ENCODE measurements at regions not wholly inside any gene's neighbourhood (a gene's known extent, or its start where the extent isn't known, plus 50 kb on each side); places are given as distances from the start of the nearest gene placed in this dataset.
"Not testable (repeated sequence)": the region's sequence is repeated elsewhere in the genome, so short reads cannot be mapped to it uniquely, and the experiment has no call there.

DNA sequence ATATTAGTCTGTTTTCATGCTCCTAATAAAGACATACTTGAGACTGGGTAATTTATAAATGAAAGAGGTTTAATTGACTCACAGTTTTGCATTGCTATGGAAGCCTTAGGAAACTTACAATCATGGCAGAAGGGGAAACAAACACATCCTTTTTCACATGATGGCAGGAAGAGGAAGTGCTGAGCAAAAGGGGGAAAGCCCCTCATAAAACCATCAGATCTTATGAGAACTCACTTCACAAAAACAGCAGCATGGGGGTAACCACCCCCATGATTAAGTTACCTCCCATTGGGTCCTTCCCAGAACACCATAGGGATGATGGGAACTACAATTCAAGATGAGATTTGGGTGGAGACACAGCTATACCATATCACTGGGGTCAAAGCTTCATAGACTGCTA lies 254.2 kb downstream of the ERMARD start:
- Mint-ChIP-seq H3K27ac (no peak overlapping the region), H3K27me3 (no peaks in the 10 kb centered on the region), H3K4me1 (ENCODE audit: low read depth) (peaks cover 21% of the 10 kb centered on the region), H3K9me3 (ENCODE audit: low read depth) (peaks cover 27% of the 10 kb centered on the region), H3K36me3 (ENCODE audit: insufficient read depth) (peaks cover 10% of the 10 kb centered on the region), H3K4me3 (ENCODE audit: low read depth) (no peak overlapping the region)
- TF ChIP-seq, protein P1, sequence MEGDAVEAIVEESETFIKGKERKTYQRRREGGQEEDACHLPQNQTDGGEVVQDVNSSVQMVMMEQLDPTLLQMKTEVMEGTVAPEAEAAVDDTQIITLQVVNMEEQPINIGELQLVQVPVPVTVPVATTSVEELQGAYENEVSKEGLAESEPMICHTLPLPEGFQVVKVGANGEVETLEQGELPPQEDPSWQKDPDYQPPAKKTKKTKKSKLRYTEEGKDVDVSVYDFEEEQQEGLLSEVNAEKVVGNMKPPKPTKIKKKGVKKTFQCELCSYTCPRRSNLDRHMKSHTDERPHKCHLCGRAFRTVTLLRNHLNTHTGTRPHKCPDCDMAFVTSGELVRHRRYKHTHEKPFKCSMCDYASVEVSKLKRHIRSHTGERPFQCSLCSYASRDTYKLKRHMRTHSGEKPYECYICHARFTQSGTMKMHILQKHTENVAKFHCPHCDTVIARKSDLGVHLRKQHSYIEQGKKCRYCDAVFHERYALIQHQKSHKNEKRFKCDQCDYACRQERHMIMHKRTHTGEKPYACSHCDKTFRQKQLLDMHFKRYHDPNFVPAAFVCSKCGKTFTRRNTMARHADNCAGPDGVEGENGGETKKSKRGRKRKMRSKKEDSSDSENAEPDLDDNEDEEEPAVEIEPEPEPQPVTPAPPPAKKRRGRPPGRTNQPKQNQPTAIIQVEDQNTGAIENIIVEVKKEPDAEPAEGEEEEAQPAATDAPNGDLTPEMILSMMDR (IDR thresholded peaks at IDR 0.05; ENCODE audit: unreplicated experiment): no peak
- no peak for DNase-seq (ENCODE audit: low spot score, unreplicated experiment)

DNA sequence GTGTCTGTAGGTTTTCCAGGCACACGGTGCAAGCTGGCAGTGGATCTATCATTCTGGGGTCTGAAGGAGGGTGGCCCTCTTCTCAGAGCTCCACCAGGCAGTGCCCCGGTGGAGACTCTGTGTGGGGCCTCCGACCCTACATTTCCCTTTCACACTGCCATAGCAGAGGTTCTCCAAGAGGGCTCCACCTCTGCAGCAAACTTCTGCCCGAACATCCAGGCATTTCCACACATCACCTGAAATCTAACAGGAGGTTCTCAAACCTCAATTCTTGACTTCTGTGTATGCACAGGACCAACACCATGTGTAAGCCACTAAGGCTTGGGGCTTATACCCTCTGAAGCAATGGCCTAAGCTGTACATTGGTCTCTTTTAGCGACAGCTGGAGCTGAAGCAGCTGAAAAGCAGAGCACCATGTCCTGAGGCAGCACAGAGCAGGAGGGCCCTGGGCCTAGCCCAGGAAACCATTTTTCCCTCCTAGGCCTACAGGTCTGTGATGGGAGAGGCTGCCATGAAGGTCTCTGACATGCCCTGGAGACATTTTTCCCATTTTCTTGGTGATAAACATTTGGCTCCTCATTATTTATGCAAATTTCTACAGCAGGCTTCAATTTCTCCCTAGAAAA lies 253.3 kb downstream of the ERMARD start:
- TF ChIP-seq, protein P1 (IDR thresholded peaks at IDR 0.05; ENCODE audit: unreplicated experiment): no peak
- Mint-ChIP-seq H3K36me3 (ENCODE audit: insufficient read depth) (peaks cover 10% of the 10 kb centered on the region), H3K27ac (no peak overlapping the region), H3K4me3 (ENCODE audit: low read depth) (no peak overlapping the region), H3K9me3 (ENCODE audit: low read depth) (peaks cover 28% of the 10 kb centered on the region), H3K4me1 (ENCODE audit: low read depth) (peaks cover 21% of the 10 kb centered on the region), H3K27me3 (no peaks in the 10 kb centered on the region)
- DNase-seq (ENCODE audit: low spot score, unreplicated experiment): no peak

DNA sequence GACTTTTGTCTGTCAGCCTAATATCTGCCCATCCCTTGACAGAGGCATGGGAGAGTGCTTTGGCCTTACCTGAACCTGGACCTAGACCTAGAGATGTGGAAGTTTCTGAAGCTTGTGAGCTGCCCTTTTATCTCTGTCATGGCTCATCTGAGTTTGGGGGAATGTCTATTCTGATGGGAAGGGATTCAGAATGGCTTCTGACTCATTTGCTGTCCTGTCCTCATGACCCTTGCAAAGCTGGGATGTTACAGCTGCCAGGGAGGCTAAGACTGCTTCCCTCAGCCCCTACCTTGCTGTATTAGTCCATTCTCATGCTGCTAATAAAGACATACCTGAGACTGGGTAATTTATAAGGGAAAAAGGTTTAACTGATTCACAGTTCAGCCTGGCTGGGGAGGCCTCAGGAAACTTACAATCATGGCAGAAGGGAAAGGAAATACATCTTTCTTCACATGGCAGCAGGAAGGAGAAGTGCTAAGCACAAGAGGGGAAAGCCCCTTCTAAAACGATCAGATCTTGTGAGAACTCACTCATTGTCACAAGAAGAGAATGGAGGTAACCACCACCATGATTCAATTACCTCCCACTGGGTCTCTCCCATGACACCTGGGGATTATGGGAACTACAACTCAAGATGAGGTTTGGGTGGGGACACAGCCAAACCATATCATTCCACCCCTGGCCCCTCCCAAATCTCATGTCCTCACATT lies 252.2 kb downstream of the ERMARD start:
- Mint-ChIP-seq H3K4me3 (ENCODE audit: low read depth) (no peak overlapping the region), H3K27me3 (no peaks in the 10 kb centered on the region), H3K9me3 (ENCODE audit: low read depth) (peaks cover 28% of the 10 kb centered on the region), H3K4me1 (ENCODE audit: low read depth) (peaks cover 19% of the 10 kb centered on the region), H3K27ac (no peak overlapping the region), H3K36me3 (ENCODE audit: insufficient read depth) (peaks cover 10% of the 10 kb centered on the region)
- TF ChIP-seq, protein P1 (IDR thresholded peaks at IDR 0.05; ENCODE audit: unreplicated experiment): no peak
- no peak for DNase-seq (ENCODE audit: low spot score, unreplicated experiment)

DNA sequence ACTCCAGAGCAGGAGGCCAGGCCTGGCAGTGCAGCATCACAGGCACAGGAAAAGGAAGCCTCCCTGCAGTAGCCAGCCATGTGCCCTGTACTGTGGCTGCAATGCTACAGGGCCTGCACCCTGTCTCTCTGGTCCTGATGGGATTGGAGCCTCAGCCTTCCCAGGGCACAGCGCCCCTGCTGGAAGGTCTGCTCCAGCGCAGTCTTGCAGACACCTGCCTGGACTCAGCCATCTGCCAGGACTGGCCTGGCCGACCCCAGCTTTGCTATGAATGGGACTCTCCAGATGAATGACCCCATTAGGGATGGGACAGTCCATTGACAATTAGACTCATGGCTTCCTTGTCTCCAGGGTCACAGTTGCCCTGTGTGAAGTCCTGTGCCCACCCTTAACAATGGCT lies 251.6 kb downstream of the ERMARD start:
- peaks cover 16% of the 10 kb centered on the region for H3K4me1 Mint-ChIP-seq (ENCODE audit: low read depth)
- no peak overlapping the region for H3K27ac Mint-ChIP-seq
- H3K4me3 Mint-ChIP-seq (ENCODE audit: low read depth): no peak overlapping the region
- no peaks in the 10 kb centered on the region for H3K27me3 Mint-ChIP-seq
- peaks cover 10% of the 10 kb centered on the region for H3K36me3 Mint-ChIP-seq (ENCODE audit: insufficient read depth)
- peaks cover 28% of the 10 kb centered on the region for H3K9me3 Mint-ChIP-seq (ENCODE audit: low read depth)
- DNase-seq (ENCODE audit: low spot score, unreplicated experiment): no peak
- TF ChIP-seq, protein P1 (IDR thresholded peaks at IDR 0.05; ENCODE audit: unreplicated experiment): no peak

DNA sequence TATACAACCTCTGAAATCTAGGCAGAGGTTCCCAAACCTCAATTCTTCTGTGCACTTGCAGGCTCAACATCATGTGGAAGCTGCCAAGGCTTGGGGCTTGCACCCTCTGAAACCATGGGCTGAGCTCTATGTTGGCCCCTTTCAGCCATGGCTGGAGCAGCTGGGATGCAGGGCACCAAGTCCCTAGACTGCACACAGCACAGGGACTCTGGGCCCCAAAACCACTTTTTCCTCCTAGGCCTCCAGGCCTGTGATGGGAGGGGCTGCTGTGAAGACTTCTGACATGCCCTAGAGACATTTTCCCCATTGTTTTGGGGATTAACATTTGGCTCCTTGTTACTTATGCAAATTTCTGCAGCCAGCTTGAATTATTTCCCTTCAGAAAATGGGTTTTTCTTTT lies 250.4 kb downstream of the ERMARD start:
- not testable (repeated sequence) for H3K27me3 Mint-ChIP-seq; H3K4me1 Mint-ChIP-seq (ENCODE audit: low read depth); H3K27ac Mint-ChIP-seq; H3K4me3 Mint-ChIP-seq (ENCODE audit: low read depth); DNase-seq (ENCODE audit: low spot score, unreplicated experiment)
- Mint-ChIP-seq H3K9me3 (ENCODE audit: low read depth) (peaks cover 28% of the 10 kb centered on the region), H3K36me3 (ENCODE audit: insufficient read depth) (peaks cover 10% of the 10 kb centered on the region)
